ENCODE measurements at regions not wholly inside any gene's neighbourhood (a gene's known extent, or its start where the extent isn't known, plus 50 kb on each side); places are given as distances from the start of the nearest gene placed in this dataset.

DNA sequence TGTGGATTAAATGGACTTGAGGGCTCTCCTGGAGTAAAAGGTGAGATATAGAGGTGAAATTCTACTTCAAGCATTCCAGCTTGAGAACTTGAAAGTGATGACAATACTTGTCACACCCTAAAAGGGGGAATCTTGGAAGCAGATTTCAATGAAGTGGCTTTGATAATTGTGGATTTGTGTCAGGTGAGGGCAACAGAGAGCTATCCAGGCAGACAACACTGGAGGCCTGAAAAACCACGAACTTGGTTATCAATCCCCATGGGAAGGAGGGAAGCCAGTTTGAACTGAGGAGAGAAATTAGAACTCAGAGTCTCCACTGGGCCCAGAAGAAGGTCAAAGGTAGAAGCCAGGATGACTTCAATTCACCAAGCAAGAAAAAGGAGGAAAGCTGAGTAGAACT lies 263.9 kb downstream of the FIGN start:
- TF ChIP-seq, protein P1, sequence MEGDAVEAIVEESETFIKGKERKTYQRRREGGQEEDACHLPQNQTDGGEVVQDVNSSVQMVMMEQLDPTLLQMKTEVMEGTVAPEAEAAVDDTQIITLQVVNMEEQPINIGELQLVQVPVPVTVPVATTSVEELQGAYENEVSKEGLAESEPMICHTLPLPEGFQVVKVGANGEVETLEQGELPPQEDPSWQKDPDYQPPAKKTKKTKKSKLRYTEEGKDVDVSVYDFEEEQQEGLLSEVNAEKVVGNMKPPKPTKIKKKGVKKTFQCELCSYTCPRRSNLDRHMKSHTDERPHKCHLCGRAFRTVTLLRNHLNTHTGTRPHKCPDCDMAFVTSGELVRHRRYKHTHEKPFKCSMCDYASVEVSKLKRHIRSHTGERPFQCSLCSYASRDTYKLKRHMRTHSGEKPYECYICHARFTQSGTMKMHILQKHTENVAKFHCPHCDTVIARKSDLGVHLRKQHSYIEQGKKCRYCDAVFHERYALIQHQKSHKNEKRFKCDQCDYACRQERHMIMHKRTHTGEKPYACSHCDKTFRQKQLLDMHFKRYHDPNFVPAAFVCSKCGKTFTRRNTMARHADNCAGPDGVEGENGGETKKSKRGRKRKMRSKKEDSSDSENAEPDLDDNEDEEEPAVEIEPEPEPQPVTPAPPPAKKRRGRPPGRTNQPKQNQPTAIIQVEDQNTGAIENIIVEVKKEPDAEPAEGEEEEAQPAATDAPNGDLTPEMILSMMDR (IDR thresholded peaks at IDR 0.05; ENCODE audit: low read length): no peak
- TF ChIP-seq EZH2 (IDR thresholded peaks at IDR 0.05; ENCODE audit: borderline replicate concordance, low read length): no peak

All from OCI-LY1 (cell line).